GM12878 (cell line): ENCODE measurements at regions not wholly inside any gene's neighbourhood (a gene's known extent, or its start where the extent isn't known, plus 50 kb on each side); places are given as distances from the start of the nearest gene placed in this dataset.

Experiments used
- BRCA1 ChIP-seq: IDR thresholded peaks from 2 replicates; pipeline ENCODE4 v1.6.1; 2011; ENCODE audit warnings: low read depth, low read length, improper control_type of control experiment
- CEBPB ChIP-seq, 2 experiments: fragments of 150-350 bp in 1 of 2; IDR thresholded peaks; 2 replicates each; pipeline ENCODE4 v1.6.1; 2012 to 2014; ENCODE audit warnings: low read depth in 2 of 2, low read length in 2 of 2, borderline replicate concordance in 1 of 2, inconsistent platforms in 1 of 2
- EZH2 ChIP-seq: IDR thresholded peaks from 2 replicates; pipeline ENCODE4 v1.6.1; 2012; ENCODE audit warnings: low read depth, mild to moderate bottlenecking, control low read depth, inconsistent platforms, low read length, borderline replicate concordance; ENCODE audit not compliant: control insufficient read depth
- JUNB ChIP-seq: IDR thresholded peaks from 2 replicates; pipeline ENCODE4 v1.6.1; 2016; ENCODE audit warnings: antibody characterized with exemption, mild to moderate bottlenecking
- NFYA ChIP-seq: IDR thresholded peaks from 2 replicates; pipeline ENCODE4 v1.6.1; 2011; ENCODE audit warnings: low read depth, mild to moderate bottlenecking, low read length, improper control_type of control experiment, borderline replicate concordance
- NR2F1 ChIP-seq: fragments of 450-650 bp; conservative IDR thresholded peaks from 2 replicates; pipeline ENCODE4 v1.6.1; 2017; ENCODE audit warnings: mild to moderate bottlenecking
- SIN3A ChIP-seq: IDR thresholded peaks from 2 replicates; pipeline ENCODE4 v1.6.1; 2012; ENCODE audit warnings: low read depth, low read length, improper control_type of control experiment
- TAF1 ChIP-seq: IDR thresholded peaks from 2 replicates; pipeline ENCODE4 v1.6.1; 2011; ENCODE audit warnings: mild to moderate bottlenecking, low read depth, low read length, borderline replicate concordance
- TCF12 ChIP-seq: IDR thresholded peaks from 2 replicates; pipeline ENCODE4 v1.6.1; 2011; ENCODE audit warnings: low read depth, mild to moderate bottlenecking, low read length
- TCF7 ChIP-seq: IDR thresholded peaks from 2 replicates; pipeline ENCODE4 v1.6.1; 2014; ENCODE audit warnings: antibody characterized with exemption, borderline replicate concordance
- YY1 ChIP-seq: IDR thresholded peaks from 2 replicates; pipeline ENCODE4 v1.6.1; 2011; ENCODE audit warnings: low read depth, mild to moderate bottlenecking, low read length
- TF ChIP-seq, protein P1 (sequence below), 3 experiments: IDR thresholded peaks in 2 of 3; conservative IDR thresholded peaks in 1 of 3; 2 replicates each; pipeline ENCODE4 v1.5.1; 2011; ENCODE audit warnings: low read depth in 3 of 3, low read length in 3 of 3, mild to moderate bottlenecking in 3 of 3, control low read depth in 2 of 3, moderate library complexity in 2 of 3, inconsistent platforms in 1 of 3, mixed read lengths in 1 of 3; ENCODE audit not compliant: control insufficient read depth in 2 of 3, insufficient read depth in 1 of 3; ENCODE audit errors: extremely low read depth in 1 of 3
- TF ChIP-seq, protein P2 (sequence below): fragments of 450-650 bp; IDR thresholded peaks from 2 replicates; pipeline ENCODE4 v1.6.1; 2016; ENCODE audit warnings: mild to moderate bottlenecking
- TF ChIP-seq, protein P3 (sequence below): fragments of 450-650 bp; formaldehyde crosslinking; IDR thresholded peaks from 2 replicates; pipeline ENCODE4 v1.4.0; 2020; ENCODE audit warnings: mild to moderate bottlenecking, moderate library complexity

DNA sequence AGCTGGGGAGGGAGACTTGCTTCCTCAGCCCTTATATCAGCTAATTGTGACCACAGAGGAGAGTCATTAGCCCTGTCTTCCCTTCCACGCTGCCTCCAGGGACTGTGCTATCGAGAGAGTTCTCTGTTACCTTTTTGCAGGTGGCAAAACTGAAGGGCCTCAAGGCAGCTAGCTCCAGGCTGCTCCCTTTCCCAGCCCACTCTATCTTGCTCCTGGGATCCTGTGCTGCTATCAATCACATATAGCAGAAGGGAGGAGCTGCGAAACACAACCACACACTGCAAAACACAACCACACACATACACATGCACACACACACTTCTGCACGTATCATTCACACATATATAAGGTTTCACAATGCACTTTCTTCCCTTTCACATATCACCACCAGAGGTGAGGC is 205.3 kb upstream of the MTNR1B start:
- TF ChIP-seq NFYA (no peak), TCF7 (no peak), SIN3A (no peak), TCF12 (no peak), BRCA1 (no peak), YY1 (no peak), CEBPB (IDR thresholded peaks at IDR 0.05; ENCODE audit: borderline replicate concordance in 1 of 2, low read depth in 2 of 2, low read length in 2 of 2) (no peak), EZH2 (no peak), NR2F1 (no peak), TAF1 (no peak), JUNB (no peak)
- TF ChIP-seq, protein P1, sequence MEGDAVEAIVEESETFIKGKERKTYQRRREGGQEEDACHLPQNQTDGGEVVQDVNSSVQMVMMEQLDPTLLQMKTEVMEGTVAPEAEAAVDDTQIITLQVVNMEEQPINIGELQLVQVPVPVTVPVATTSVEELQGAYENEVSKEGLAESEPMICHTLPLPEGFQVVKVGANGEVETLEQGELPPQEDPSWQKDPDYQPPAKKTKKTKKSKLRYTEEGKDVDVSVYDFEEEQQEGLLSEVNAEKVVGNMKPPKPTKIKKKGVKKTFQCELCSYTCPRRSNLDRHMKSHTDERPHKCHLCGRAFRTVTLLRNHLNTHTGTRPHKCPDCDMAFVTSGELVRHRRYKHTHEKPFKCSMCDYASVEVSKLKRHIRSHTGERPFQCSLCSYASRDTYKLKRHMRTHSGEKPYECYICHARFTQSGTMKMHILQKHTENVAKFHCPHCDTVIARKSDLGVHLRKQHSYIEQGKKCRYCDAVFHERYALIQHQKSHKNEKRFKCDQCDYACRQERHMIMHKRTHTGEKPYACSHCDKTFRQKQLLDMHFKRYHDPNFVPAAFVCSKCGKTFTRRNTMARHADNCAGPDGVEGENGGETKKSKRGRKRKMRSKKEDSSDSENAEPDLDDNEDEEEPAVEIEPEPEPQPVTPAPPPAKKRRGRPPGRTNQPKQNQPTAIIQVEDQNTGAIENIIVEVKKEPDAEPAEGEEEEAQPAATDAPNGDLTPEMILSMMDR (IDR thresholded peaks at IDR 0.05 in 2 of 3, conservative IDR thresholded peaks at IDR 0.05 in 1 of 3; ENCODE audit: control insufficient read depth in 2 of 3, extremely low read depth in 1 of 3, insufficient read depth in 1 of 3, low read depth in 3 of 3, low read length in 3 of 3): no peak
- TF ChIP-seq, protein P2, sequence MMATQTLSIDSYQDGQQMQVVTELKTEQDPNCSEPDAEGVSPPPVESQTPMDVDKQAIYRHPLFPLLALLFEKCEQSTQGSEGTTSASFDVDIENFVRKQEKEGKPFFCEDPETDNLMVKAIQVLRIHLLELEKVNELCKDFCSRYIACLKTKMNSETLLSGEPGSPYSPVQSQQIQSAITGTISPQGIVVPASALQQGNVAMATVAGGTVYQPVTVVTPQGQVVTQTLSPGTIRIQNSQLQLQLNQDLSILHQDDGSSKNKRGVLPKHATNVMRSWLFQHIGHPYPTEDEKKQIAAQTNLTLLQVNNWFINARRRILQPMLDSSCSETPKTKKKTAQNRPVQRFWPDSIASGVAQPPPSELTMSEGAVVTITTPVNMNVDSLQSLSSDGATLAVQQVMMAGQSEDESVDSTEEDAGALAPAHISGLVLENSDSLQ: no peak
- TF ChIP-seq, protein P3, sequence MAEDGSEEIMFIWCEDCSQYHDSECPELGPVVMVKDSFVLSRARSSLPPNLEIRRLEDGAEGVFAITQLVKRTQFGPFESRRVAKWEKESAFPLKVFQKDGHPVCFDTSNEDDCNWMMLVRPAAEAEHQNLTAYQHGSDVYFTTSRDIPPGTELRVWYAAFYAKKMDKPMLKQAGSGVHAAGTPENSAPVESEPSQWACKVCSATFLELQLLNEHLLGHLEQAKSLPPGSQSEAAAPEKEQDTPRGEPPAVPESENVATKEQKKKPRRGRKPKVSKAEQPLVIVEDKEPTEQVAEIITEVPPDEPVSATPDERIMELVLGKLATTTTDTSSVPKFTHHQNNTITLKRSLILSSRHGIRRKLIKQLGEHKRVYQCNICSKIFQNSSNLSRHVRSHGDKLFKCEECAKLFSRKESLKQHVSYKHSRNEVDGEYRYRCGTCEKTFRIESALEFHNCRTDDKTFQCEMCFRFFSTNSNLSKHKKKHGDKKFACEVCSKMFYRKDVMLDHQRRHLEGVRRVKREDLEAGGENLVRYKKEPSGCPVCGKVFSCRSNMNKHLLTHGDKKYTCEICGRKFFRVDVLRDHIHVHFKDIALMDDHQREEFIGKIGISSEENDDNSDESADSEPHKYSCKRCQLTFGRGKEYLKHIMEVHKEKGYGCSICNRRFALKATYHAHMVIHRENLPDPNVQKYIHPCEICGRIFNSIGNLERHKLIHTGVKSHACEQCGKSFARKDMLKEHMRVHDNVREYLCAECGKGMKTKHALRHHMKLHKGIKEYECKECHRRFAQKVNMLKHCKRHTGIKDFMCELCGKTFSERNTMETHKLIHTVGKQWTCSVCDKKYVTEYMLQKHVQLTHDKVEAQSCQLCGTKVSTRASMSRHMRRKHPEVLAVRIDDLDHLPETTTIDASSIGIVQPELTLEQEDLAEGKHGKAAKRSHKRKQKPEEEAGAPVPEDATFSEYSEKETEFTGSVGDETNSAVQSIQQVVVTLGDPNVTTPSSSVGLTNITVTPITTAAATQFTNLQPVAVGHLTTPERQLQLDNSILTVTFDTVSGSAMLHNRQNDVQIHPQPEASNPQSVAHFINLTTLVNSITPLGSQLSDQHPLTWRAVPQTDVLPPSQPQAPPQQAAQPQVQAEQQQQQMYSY: no peak
